ENCODE measurements at regions not wholly inside any gene's neighbourhood (a gene's known extent, or its start where the extent isn't known, plus 50 kb on each side); places are given as distances from the start of the nearest gene placed in this dataset.

GRCh38 chr10:117635826-117636225, 93.3 kb downstream of the EMX2 start:
- no peak overlapping the region for H3K4me3 ChIP-seq (ENCODE audit: low read depth, low read length)
- DNase-seq (ENCODE audit: low read depth): no peak
- TF ChIP-seq CTCF (IDR thresholded peaks at IDR 0.05; ENCODE audit: control insufficient read depth, extremely low read depth, insufficient read depth): no peak

- no peak for DNase-seq (ENCODE audit: low read depth)
- no peak overlapping the region for H3K4me3 ChIP-seq (ENCODE audit: low read depth, low read length)
- no peak for TF ChIP-seq CTCF (IDR thresholded peaks at IDR 0.05; ENCODE audit: control insufficient read depth, extremely low read depth, insufficient read depth)
Measured at GRCh38 chr10:117638200-117638599, 95.7 kb downstream of the EMX2 start.

- TF ChIP-seq CTCF (IDR thresholded peaks at IDR 0.05; ENCODE audit: control insufficient read depth, extremely low read depth, insufficient read depth): no peak
- no peak overlapping the region for H3K4me3 ChIP-seq (ENCODE audit: low read depth, low read length)
- no peak for DNase-seq (ENCODE audit: low read depth)
Measured at GRCh38 chr10:117638664-117639200, 96.2 kb downstream of the EMX2 start.

GRCh38 chr10:117640406-117640805, 97.9 kb downstream of the EMX2 start:
- no peak for DNase-seq (ENCODE audit: low read depth)
- no peak for TF ChIP-seq CTCF (IDR thresholded peaks at IDR 0.05; ENCODE audit: control insufficient read depth, extremely low read depth, insufficient read depth)
- no peak overlapping the region for H3K4me3 ChIP-seq (ENCODE audit: low read depth, low read length)

- no peak for TF ChIP-seq CTCF (IDR thresholded peaks at IDR 0.05; ENCODE audit: control insufficient read depth, extremely low read depth, insufficient read depth)
Measured at GRCh38 chr10:117646718-117647117, 104.2 kb downstream of the EMX2 start.

GRCh38 chr10:117647306-117647705, 104.8 kb downstream of the EMX2 start:
- no peak for DNase-seq (ENCODE audit: low read depth)
- H3K4me3 ChIP-seq (ENCODE audit: low read depth, low read length): no peak overlapping the region
- no peak for TF ChIP-seq CTCF (IDR thresholded peaks at IDR 0.05; ENCODE audit: control insufficient read depth, extremely low read depth, insufficient read depth)

More at GRCh38 chr10:117646718-117647117, 104.2 kb downstream of the EMX2 start:
- no peak overlapping the region for H3K4me3 ChIP-seq (ENCODE audit: low read depth, low read length)
- DNase-seq (ENCODE audit: low read depth): no peak

GRCh38 chr10:117651121-117651520, 108.6 kb downstream of the EMX2 start:
- DNase-seq (ENCODE audit: low read depth): no peak
- no peak overlapping the region for H3K4me3 ChIP-seq (ENCODE audit: low read depth, low read length)
- no peak for TF ChIP-seq CTCF (IDR thresholded peaks at IDR 0.05; ENCODE audit: control insufficient read depth, extremely low read depth, insufficient read depth)
